ENCODE measurements at regions not wholly inside any gene's neighbourhood (a gene's known extent, or its start where the extent isn't known, plus 50 kb on each side); places are given as distances from the start of the nearest gene placed in this dataset.

- no peak overlapping the region for H3K4me3 Mint-ChIP-seq
- no peak overlapping the region for H2BK20ac ChIP-seq (ENCODE audit: low read depth, low read length, poor library complexity, severe bottlenecking)
- H3K27me3 ChIP-seq (ENCODE audit: insufficient read depth, low read length) = no peaks in the 10 kb centered on the region
- no peak overlapping the region for H3K4ac ChIP-seq (ENCODE audit: low read depth, low read length)
- H2BK5ac ChIP-seq (ENCODE audit: insufficient read length, low read length) = no peak overlapping the region
- H4K8ac ChIP-seq (replicated peaks; ENCODE audit: insufficient read length, low read depth, low read length) = no peak overlapping the region
- peaks cover 24 to 27% of the 10 kb centered on the region in 2 experiments for H3K4me1 Mint-ChIP-seq
- H3K36me3 Mint-ChIP-seq (ENCODE audit: insufficient read depth in 1 of 3, low read depth in 3 of 3) = no peaks in the 10 kb centered on the region; a peak in 1 of 7 replicates
- no peaks in the 10 kb centered on the region for H3K23me2 ChIP-seq (ENCODE audit: insufficient read length, low read depth, low read length, poor library complexity, severe bottlenecking)
- H3K56ac ChIP-seq (ENCODE audit: insufficient read length, low read depth, low read length) = no peak overlapping the region
- TF ChIP-seq CTCF (conservative IDR thresholded peaks at IDR 0.05) = no peak
- no peaks in the 10 kb centered on the region for H4K20me1 ChIP-seq (ENCODE audit: control insufficient read depth, insufficient read depth, insufficient read length)
- no peak overlapping the region for H2BK12ac ChIP-seq (ENCODE audit: insufficient read length, low read depth, low read length)
- H3K27ac ChIP-seq (ENCODE audit: insufficient read length, low read depth, low read length) = no peak overlapping the region
- no peak overlapping the region for H3K14ac ChIP-seq (ENCODE audit: insufficient read depth, low read length)
- DNase-seq = no peak
- no peaks in the 10 kb centered on the region for H3K9me3 ChIP-seq (ENCODE audit: control insufficient read depth, low read depth, low read length)
- no peak overlapping the region for H4K91ac ChIP-seq (ENCODE audit: insufficient read length, low read depth, low read length)
- no peak overlapping the region for H2BK120ac ChIP-seq (ENCODE audit: low read depth, low read length, poor library complexity, severe bottlenecking)
- no peak overlapping the region for H2AFZ ChIP-seq (ENCODE audit: low read length)
- no peak overlapping the region for H3T11ph ChIP-seq (ENCODE audit: low read length)
- H3K18ac ChIP-seq (ENCODE audit: insufficient read length, low read depth, low read length) = no peak overlapping the region
- H3K9me3 Mint-ChIP-seq = peaks cover 0 to 4% of the 10 kb centered on the region in 2 experiments; a peak in 1 of 5 replicates
- WGBS (ENCODE audit: extremely low coverage, insufficient read length, low lambda C conversion rate) = no CpG with 5 or more reads among the region's 5 CpGs
- no peak overlapping the region for H3K27ac Mint-ChIP-seq
- H2BK15ac ChIP-seq (ENCODE audit: low read depth, low read length) = no peak overlapping the region
- no peaks in the 10 kb centered on the region for H3K79me2 ChIP-seq (ENCODE audit: insufficient read depth, low read length)
- H3K23ac ChIP-seq (ENCODE audit: insufficient read length, low read depth, low read length) = no peak overlapping the region
- H4K5ac ChIP-seq (ENCODE audit: insufficient read length, low read depth, low read length) = no peak overlapping the region
- H3K79me1 ChIP-seq (ENCODE audit: insufficient read depth, low read depth, low read length, poor library complexity, severe bottlenecking) = no peaks in the 10 kb centered on the region
- H3K4me1 ChIP-seq (ENCODE audit: insufficient read depth, low read length) = 0 out of 2 replicates have a peak, but pooled peaks cover 2% of the 10 kb centered on the region
- H3K27me3 Mint-ChIP-seq (ENCODE audit: low read depth) = peaks cover 7% of the 10 kb centered on the region
- no peak overlapping the region for H3K9ac ChIP-seq (ENCODE audit: extremely low read depth, insufficient read length, low read length)
- no peak overlapping the region for H2AK5ac ChIP-seq (ENCODE audit: insufficient read length, low read length)
- H3K4me2 ChIP-seq (ENCODE audit: insufficient read depth, insufficient read length, low read length) = no peak overlapping the region
Measured at GRCh38 chr15:60160909-60161308, 156.8 kb downstream of the FOXB1 start.

All from H9 (cell line).